C4-2B (cell line): ENCODE measurements at regions not wholly inside any gene's neighbourhood (a gene's known extent, or its start where the extent isn't known, plus 50 kb on each side); places are given as distances from the start of the nearest gene placed in this dataset.

Experiments
- CTCF ChIP-seq: fragments of 450-650 bp; conservative IDR thresholded peaks from 2 replicates; pipeline ENCODE4 v1.5.1; 2017; ENCODE audit warnings: mild to moderate bottlenecking
- ZFX ChIP-seq: fragments of 450-650 bp; IDR thresholded peaks from 2 replicates; pipeline ENCODE4 v1.6.1; 2017

GRCh38 chr15:37446921-37447320, 346.6 kb upstream of the MEIS2 start:
- no peak for TF ChIP-seq CTCF
- no peak for TF ChIP-seq ZFX
